GM06990 (cell line): ENCODE measurements at regions not wholly inside any gene's neighbourhood (a gene's known extent, or its start where the extent isn't known, plus 50 kb on each side); places are given as distances from the start of the nearest gene placed in this dataset.

Experiments
- DNase-seq: peaks from one replicate; pipeline ENCODE4 v3.0.0-alpha.2; 2011; ENCODE audit not compliant: insufficient read length; ENCODE audit errors: extremely low read depth
- H3K27me3 ChIP-seq: replicated peaks from 2 replicates; pipeline ENCODE4 v1.6.0; 2011; ENCODE audit warnings: low read length; ENCODE audit not compliant: control insufficient read depth, insufficient read depth
- H3K36me3 ChIP-seq: 2 replicates; pipeline ENCODE4 v1.5.1; 2011; ENCODE audit warnings: low read length; ENCODE audit not compliant: control insufficient read depth, insufficient read depth
- H3K4me3 ChIP-seq: replicated peaks from 2 replicates; pipeline ENCODE4 v1.5.1; 2011; ENCODE audit warnings: low read depth, mild to moderate bottlenecking, control low read depth, low read length
- TF ChIP-seq, protein P1 (sequence below): IDR thresholded peaks from 2 replicates; pipeline ENCODE4 v1.5.1; 2011; ENCODE audit warnings: low read length, control low read depth, mild to moderate bottlenecking, inconsistent platforms; ENCODE audit not compliant: insufficient read depth, poor library complexity, severe bottlenecking

DNA sequence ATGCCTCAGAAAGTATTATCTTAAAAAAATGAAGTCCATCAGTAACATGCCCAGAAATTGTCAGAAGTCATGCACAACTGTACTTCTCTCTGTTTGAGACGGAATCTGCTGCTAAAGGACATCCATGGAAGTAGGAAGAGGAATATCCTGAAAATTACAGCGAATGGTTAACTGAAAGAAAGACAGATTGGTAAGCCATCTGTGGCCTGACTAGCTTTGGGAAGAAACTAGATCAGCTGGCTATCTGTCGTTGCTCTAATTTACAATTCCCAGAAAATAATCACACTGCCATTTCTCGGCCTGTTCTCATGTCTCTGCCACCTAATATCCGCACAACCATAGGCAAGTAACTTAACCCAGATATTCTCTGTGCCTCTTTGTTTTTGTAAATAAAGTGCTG, 496.5 kb downstream of the PCDH19 start:
- Histone ChIP-seq H3K36me3 (no peaks in the 10 kb centered on the region), H3K4me3 (no peak overlapping the region), H3K27me3 (no peaks in the 10 kb centered on the region)
- TF ChIP-seq, protein P1, sequence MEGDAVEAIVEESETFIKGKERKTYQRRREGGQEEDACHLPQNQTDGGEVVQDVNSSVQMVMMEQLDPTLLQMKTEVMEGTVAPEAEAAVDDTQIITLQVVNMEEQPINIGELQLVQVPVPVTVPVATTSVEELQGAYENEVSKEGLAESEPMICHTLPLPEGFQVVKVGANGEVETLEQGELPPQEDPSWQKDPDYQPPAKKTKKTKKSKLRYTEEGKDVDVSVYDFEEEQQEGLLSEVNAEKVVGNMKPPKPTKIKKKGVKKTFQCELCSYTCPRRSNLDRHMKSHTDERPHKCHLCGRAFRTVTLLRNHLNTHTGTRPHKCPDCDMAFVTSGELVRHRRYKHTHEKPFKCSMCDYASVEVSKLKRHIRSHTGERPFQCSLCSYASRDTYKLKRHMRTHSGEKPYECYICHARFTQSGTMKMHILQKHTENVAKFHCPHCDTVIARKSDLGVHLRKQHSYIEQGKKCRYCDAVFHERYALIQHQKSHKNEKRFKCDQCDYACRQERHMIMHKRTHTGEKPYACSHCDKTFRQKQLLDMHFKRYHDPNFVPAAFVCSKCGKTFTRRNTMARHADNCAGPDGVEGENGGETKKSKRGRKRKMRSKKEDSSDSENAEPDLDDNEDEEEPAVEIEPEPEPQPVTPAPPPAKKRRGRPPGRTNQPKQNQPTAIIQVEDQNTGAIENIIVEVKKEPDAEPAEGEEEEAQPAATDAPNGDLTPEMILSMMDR = no peak
- DNase-seq = no peak

DNA sequence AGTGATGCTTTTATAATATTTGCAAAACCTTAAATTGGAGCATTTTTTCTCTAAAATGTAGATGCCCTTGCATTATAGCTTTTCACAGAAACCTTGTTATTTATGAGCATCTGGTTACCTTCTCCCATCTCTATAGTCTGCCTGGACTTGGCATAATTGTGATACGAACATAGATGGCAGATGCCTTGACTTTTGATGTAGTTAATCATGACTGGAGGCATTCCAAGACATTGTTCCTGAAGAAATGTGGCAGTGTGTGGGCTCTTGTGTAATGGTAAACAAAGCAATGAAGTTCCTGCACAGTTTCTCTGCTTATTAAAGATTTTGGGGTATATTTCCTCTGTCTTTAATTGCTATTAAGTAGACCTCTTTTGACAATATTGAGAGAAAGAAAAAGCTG, 500.1 kb downstream of the PCDH19 start:
- H3K36me3 ChIP-seq = no peaks in the 10 kb centered on the region
- H3K4me3 ChIP-seq = no peak overlapping the region
- DNase-seq = no peak
- no peaks in the 10 kb centered on the region for H3K27me3 ChIP-seq
- TF ChIP-seq, protein P1 = no peak

DNA sequence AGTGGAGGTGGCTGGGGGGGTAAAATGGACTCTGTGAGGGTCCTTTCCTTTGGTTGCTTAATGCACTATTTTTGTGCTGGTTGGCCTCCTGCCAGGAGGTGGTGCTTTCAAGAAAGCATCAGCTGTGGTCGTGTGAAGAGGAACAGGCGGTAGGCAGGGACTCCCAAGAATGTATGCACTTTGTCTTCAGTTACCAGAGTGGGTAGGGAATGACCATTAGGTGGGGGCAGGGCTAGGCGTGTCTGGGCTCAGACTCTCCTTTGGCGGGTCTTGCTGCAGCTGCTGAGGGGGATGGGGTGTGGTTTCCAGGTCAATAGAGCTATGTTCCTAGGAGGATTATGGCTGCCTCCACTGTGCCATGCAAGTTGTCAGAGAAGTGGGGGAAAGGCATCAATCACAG, 509.0 kb downstream of the PCDH19 start:
- Histone ChIP-seq H3K4me3 (no peak overlapping the region), H3K27me3 (no peaks in the 10 kb centered on the region), H3K36me3 (no peaks in the 10 kb centered on the region)
- TF ChIP-seq, protein P1 = no peak
- DNase-seq = no peak

DNA sequence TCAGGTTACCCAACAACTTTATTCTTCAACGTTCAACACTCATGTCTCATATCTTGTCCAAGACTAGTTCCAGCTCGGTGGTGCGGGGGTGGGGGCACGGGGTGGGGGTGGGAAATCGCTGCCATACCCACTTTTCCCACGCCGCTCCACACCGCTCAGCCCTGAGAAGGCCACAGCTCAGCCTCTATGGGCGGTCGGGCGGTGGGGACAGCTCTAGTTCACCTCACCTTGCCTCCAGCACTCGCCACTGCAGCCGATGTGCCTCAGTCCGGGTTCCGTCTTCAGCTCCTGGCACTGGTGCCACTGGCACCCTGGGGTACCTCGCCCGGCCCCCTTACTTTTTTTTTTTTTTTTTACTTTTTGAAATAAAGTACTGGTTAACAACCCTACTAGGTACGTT, 522.2 kb downstream of the PCDH19 start:
- DNase-seq = no peak
- TF ChIP-seq, protein P1 = no peak
- Histone ChIP-seq H3K4me3 (no peak overlapping the region), H3K27me3 (no peaks in the 10 kb centered on the region), H3K36me3 (no peaks in the 10 kb centered on the region)

DNA sequence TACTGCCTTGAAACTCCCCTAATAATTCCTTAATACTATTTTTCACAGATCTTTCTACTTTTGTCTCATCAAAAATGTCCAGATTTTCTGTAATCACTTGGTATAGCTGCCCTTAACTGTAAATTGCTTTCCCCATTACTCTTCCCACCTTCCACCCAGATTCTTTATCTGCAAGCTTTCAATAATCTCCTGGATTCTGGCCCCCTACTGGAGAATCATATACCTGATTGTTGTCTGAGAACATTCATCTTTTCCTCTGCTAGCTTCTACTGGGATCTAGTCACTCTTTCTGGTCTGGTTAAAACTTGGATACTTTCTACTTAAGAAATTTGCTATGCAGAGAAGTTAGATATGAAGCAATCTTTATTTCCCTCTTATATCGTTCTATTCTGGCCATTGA, 552.6 kb downstream of the PCDH19 start:
- Histone ChIP-seq H3K36me3 (no peaks in the 10 kb centered on the region), H3K27me3 (no peaks in the 10 kb centered on the region), H3K4me3 (no peak overlapping the region)
- TF ChIP-seq, protein P1 = peak; percentile 15
- DNase-seq = no peak

DNA sequence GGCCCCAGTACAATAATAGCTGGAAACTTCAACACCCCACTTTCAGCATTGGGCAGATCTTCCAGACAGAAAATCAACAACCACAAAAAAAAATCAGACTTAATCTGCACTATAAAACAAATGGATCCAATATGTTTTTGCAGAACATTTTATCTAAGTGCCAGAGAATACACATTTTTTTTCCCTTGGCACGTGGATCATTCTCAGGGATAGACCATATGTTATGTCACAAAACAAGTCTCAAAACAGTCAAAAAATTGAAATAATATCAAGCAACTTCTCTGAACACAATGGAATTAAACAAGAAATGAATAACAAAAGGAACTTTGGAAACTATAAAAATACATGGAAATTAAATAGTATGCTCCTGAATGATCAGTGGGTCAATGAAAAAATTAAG, 576.3 kb downstream of the PCDH19 start:
- no peak overlapping the region for H3K4me3 ChIP-seq
- no peaks in the 10 kb centered on the region for H3K27me3 ChIP-seq
- TF ChIP-seq, protein P1 = no peak
- H3K36me3 ChIP-seq = no peaks in the 10 kb centered on the region
- DNase-seq = no peak
